ENCODE measurements at regions not wholly inside any gene's neighbourhood (a gene's known extent, or its start where the extent isn't known, plus 50 kb on each side); places are given as distances from the start of the nearest gene placed in this dataset.
A peak's percentile ranks its signal among the peaks of the same experiment; 100 is the strongest.
"Not testable (repeated sequence)": the region's sequence is repeated elsewhere in the genome, so short reads cannot be mapped to it uniquely, and the experiment has no call there.

- Histone ChIP-seq H3K36me3 (ENCODE audit: control insufficient read depth in 3 of 3, insufficient read depth in 2 of 3, low read depth in 1 of 3, low read length in 3 of 3) (no peaks in the 10 kb centered on the region), H3K27me3 (ENCODE audit: control insufficient read depth in 3 of 3, insufficient read depth in 3 of 3, low read length in 3 of 3) (peaks cover 0 to 3% (median 0%) of the 10 kb centered on the region in 3 donors), H3K27ac (ENCODE audit: low read depth in 1 of 3, low read length in 2 of 3) (no peak overlapping the region), H3K4me1 (ENCODE audit: control insufficient read depth in 3 of 3, insufficient read depth in 2 of 3, low read depth in 1 of 3, low read length in 2 of 3) (no peaks in the 10 kb centered on the region), H3K9me3 (ENCODE audit: control insufficient read depth in 2 of 2, insufficient read depth in 1 of 2, low read depth in 1 of 2, low read length in 1 of 2) (no peaks in the 10 kb centered on the region), H3K4me3 (ENCODE audit: low read depth in 1 of 3, low read length in 3 of 3) (no peak overlapping the region)
- DNase-seq (no peak), FAIRE-seq (no peak)
- 85 to 94% (median 86%) methylated on average over 3 of the region's 3 CpGs for WGBS, 3 donors
Observed at GRCh38 chr5:143970159-143970558, 158.2 kb downstream of the HMHB1 start.

- Histone ChIP-seq H3K4me1 (ENCODE audit: control insufficient read depth in 3 of 3, insufficient read depth in 2 of 3, low read depth in 1 of 3, low read length in 2 of 3) (no peaks in the 10 kb centered on the region), H3K27ac (ENCODE audit: low read depth in 1 of 3, low read length in 2 of 3) (no peak overlapping the region), H3K9me3 (ENCODE audit: control insufficient read depth in 2 of 2, insufficient read depth in 1 of 2, low read depth in 1 of 2, low read length in 1 of 2) (no peaks in the 10 kb centered on the region), H3K27me3 (ENCODE audit: control insufficient read depth in 3 of 3, insufficient read depth in 3 of 3, low read length in 3 of 3) (peaks cover 0 to 3% (median 0%) of the 10 kb centered on the region in 3 donors), H3K4me3 (ENCODE audit: low read depth in 1 of 3, low read length in 3 of 3) (no peak overlapping the region), H3K36me3 (ENCODE audit: control insufficient read depth in 3 of 3, insufficient read depth in 2 of 3, low read depth in 1 of 3, low read length in 3 of 3) (no peaks in the 10 kb centered on the region)
- WGBS, 3 donors = 32 to 64% (median 33%) methylated on average over 2 of the region's 2 CpGs
- no peak for DNase-seq
- no peak for FAIRE-seq
Observed at GRCh38 chr5:143972068-143972467, 160.1 kb downstream of the HMHB1 start.

GRCh38 chr5:143976055-143976454 is 164.1 kb downstream of the HMHB1 start:
- WGBS, 3 donors = 89 to 91% (median 91%) methylated on average over 1 of the region's 1 CpG
- Histone ChIP-seq H3K36me3 (ENCODE audit: control insufficient read depth in 3 of 3, insufficient read depth in 2 of 3, low read depth in 1 of 3, low read length in 3 of 3) (no peaks in the 10 kb centered on the region), H3K4me1 (ENCODE audit: control insufficient read depth in 3 of 3, insufficient read depth in 2 of 3, low read depth in 1 of 3, low read length in 2 of 3) (no peaks in the 10 kb centered on the region), H3K27ac (ENCODE audit: low read depth in 1 of 3, low read length in 2 of 3) (no peak overlapping the region), H3K4me3 (ENCODE audit: low read depth in 1 of 3, low read length in 3 of 3) (no peak overlapping the region), H3K27me3 (ENCODE audit: control insufficient read depth in 3 of 3, insufficient read depth in 3 of 3, low read length in 3 of 3) (no peaks in the 10 kb centered on the region), H3K9me3 (ENCODE audit: control insufficient read depth in 2 of 2, insufficient read depth in 1 of 2, low read depth in 1 of 2, low read length in 1 of 2) (no peaks in the 10 kb centered on the region)
- DNase-seq = no peak
- no peak for FAIRE-seq

DNA sequence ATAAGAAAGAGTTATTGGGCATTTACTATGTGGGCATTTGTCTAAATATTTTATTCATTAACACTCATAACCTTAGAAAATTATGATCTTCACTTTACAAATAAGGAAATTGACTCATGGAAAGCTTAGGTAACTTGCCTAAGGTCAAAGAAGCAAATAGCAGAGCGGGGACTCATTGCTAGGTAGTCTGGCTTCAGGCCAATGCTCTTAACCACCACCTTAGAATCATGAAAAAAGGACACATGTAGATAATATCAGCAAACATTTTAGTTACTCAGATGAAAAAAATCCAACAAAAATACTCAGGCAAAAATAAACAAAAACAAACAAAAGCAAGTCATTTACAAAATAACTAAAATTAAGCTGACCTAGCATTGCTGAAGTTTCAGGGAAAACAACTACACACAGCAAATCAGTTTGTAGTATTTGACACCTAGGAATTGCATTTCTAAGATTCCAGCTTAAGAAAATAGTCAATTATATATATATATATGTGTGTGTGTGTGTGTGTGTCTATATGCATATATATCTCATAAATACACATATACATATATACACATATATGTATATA is 166.0 kb downstream of the HMHB1 start:
- DNase-seq (no peak), FAIRE-seq (no peak)
- no peaks in the 10 kb centered on the region for H3K36me3 ChIP-seq (ENCODE audit: control insufficient read depth in 3 of 3, insufficient read depth in 2 of 3, low read depth in 1 of 3, low read length in 3 of 3)
- no peaks in the 10 kb centered on the region for H3K9me3 ChIP-seq (ENCODE audit: control insufficient read depth in 2 of 2, insufficient read depth in 1 of 2, low read depth in 1 of 2, low read length in 1 of 2)
- H3K27ac ChIP-seq (ENCODE audit: low read depth in 1 of 3, low read length in 2 of 3) = no peak overlapping the region
- H3K4me1 ChIP-seq (ENCODE audit: control insufficient read depth in 3 of 3, insufficient read depth in 2 of 3, low read depth in 1 of 3, low read length in 2 of 3) = no peaks in the 10 kb centered on the region
- H3K4me3 ChIP-seq (ENCODE audit: low read depth in 1 of 3, low read length in 3 of 3) = no peak overlapping the region
- 0 to 46% (median 29%) methylated on average over 1 of the region's 1 CpG for WGBS, 3 donors
- no peaks in the 10 kb centered on the region for H3K27me3 ChIP-seq (ENCODE audit: control insufficient read depth in 3 of 3, insufficient read depth in 3 of 3, low read length in 3 of 3)

DNA sequence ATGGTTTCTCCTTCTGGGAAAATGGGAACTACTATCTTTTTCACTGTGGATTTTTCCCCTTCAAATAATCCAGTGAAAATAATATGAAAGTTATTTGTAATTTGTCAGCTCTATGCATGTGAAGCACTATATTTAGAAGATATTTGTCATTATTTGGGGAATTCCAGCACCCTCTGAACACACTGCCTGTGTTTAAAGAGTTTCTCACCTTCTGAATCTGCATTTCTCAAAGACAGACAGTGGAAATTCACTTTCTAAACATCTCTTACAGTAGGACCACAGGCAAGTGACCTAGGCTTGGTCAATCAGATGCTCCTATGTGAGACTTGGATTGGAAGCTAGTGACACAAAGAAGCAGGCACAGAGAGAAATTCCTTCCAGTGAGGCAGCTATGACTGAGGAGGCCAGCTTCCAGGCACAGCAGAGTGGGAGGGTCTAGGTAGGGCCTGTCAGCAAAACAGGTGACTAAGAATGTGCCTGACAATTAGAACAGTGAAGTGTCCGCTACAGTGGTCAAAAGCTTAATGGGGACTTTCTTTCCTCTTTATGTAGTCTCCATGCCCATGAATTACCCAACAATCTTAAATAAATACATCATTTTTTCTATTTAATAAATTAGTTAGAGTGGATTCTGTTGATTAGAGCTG is 167.2 kb downstream of the HMHB1 start:
- no peak overlapping the region for H3K27ac ChIP-seq (ENCODE audit: low read depth in 1 of 3, low read length in 2 of 3)
- FAIRE-seq (no peak), DNase-seq (no peak)
- no peaks in the 10 kb centered on the region for H3K9me3 ChIP-seq (ENCODE audit: control insufficient read depth in 2 of 2, insufficient read depth in 1 of 2, low read depth in 1 of 2, low read length in 1 of 2)
- H3K36me3 ChIP-seq (ENCODE audit: control insufficient read depth in 3 of 3, insufficient read depth in 2 of 3, low read depth in 1 of 3, low read length in 3 of 3) = no peaks in the 10 kb centered on the region
- H3K4me3 ChIP-seq (ENCODE audit: low read depth in 1 of 3, low read length in 3 of 3) = no peak overlapping the region
- H3K27me3 ChIP-seq (ENCODE audit: control insufficient read depth in 3 of 3, insufficient read depth in 3 of 3, low read length in 3 of 3) = no peaks in the 10 kb centered on the region
- H3K4me1 ChIP-seq (ENCODE audit: control insufficient read depth in 3 of 3, insufficient read depth in 2 of 3, low read depth in 1 of 3, low read length in 2 of 3) = no peaks in the 10 kb centered on the region
- WGBS, 3 donors = 44 to 94% (median 94%) methylated on average over 1 of the region's 1 CpG

DNA sequence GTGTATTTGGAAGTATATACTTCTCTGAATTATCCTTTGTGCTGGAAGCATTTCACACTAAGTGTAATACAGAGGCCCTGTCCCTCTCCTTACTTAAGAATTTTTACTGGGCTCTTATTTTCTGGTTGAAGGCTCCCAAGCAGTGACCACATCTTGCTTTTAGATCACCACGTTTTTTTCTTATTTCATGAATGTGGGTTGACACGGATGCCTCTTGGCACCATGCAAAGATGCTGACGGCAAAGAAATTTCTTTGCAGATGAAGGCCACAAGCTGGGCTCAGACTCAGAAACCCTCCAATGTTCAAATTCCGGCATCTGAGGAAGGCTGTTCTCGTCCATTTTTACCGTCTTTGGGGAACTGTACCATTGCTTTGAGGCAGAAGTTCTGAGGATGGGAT is 168.5 kb downstream of the HMHB1 start:
- FAIRE-seq = no peak
- H3K9me3 ChIP-seq (ENCODE audit: control insufficient read depth in 2 of 2, insufficient read depth in 1 of 2, low read depth in 1 of 2, low read length in 1 of 2) = no peaks in the 10 kb centered on the region
- no peak overlapping the region for H3K27ac ChIP-seq (ENCODE audit: low read depth in 1 of 3, low read length in 2 of 3)
- DNase-seq = no peak
- 88 to 92% (median 88%) methylated on average over 6 of the region's 6 CpGs for WGBS, 3 donors
- no peak overlapping the region for H3K4me3 ChIP-seq (ENCODE audit: low read depth in 1 of 3, low read length in 3 of 3)
- no peaks in the 10 kb centered on the region for H3K36me3 ChIP-seq (ENCODE audit: control insufficient read depth in 3 of 3, insufficient read depth in 2 of 3, low read depth in 1 of 3, low read length in 3 of 3)
- H3K27me3 ChIP-seq (ENCODE audit: control insufficient read depth in 3 of 3, insufficient read depth in 3 of 3, low read length in 3 of 3) = no peaks in the 10 kb centered on the region
- no peaks in the 10 kb centered on the region for H3K4me1 ChIP-seq (ENCODE audit: control insufficient read depth in 3 of 3, insufficient read depth in 2 of 3, low read depth in 1 of 3, low read length in 2 of 3)

DNA sequence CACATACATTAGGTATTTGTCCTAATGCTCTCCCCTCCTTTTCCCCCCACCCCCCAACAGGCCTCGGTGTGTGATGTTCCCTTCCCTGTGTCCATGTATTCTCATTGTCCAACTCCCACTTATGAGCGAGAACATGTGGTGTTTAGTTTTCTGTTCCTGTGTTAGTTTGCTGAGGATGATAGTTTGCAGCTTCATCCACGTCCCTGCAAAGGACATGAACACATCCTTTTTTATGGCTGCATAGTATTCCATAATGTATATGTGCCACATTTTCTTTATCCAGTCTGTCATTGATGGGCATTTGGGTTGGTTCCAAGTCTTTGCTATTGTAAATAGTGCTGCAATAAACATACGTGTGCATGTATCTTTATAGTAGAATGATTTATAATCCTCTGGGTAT is 171.0 kb downstream of the HMHB1 start:
- H3K4me1 ChIP-seq (ENCODE audit: control insufficient read depth in 3 of 3, insufficient read depth in 2 of 3, low read depth in 1 of 3, low read length in 2 of 3); H3K9me3 ChIP-seq (ENCODE audit: control insufficient read depth in 2 of 2, insufficient read depth in 1 of 2, low read depth in 1 of 2, low read length in 1 of 2); H3K4me3 ChIP-seq (ENCODE audit: low read depth in 1 of 3, low read length in 3 of 3); DNase-seq; H3K27me3 ChIP-seq (ENCODE audit: control insufficient read depth in 3 of 3, insufficient read depth in 3 of 3, low read length in 3 of 3); H3K27ac ChIP-seq (ENCODE audit: low read depth in 1 of 3, low read length in 2 of 3); FAIRE-seq; H3K36me3 ChIP-seq (ENCODE audit: control insufficient read depth in 3 of 3, insufficient read depth in 2 of 3, low read depth in 1 of 3, low read length in 3 of 3): not testable (repeated sequence)
- WGBS, 3 donors = 70 to 80% (median 73%) methylated on average over 4 of the region's 4 CpGs

GRCh38 chr5:143985832-143986515 is 174.0 kb downstream of the HMHB1 start:
- Histone ChIP-seq H3K36me3 (ENCODE audit: control insufficient read depth in 3 of 3, insufficient read depth in 2 of 3, low read depth in 1 of 3, low read length in 3 of 3) (no peaks in the 10 kb centered on the region), H3K9me3 (ENCODE audit: control insufficient read depth in 2 of 2, insufficient read depth in 1 of 2, low read depth in 1 of 2, low read length in 1 of 2) (no peaks in the 10 kb centered on the region), H3K27ac (ENCODE audit: low read depth in 1 of 3, low read length in 2 of 3) (no peak overlapping the region), H3K27me3 (ENCODE audit: control insufficient read depth in 3 of 3, insufficient read depth in 3 of 3, low read length in 3 of 3) (no peaks in the 10 kb centered on the region), H3K4me1 (ENCODE audit: control insufficient read depth in 3 of 3, insufficient read depth in 2 of 3, low read depth in 1 of 3, low read length in 2 of 3) (peaks cover 0 to 6% (median 0%) of the 10 kb centered on the region in 3 donors), H3K4me3 (ENCODE audit: low read depth in 1 of 3, low read length in 3 of 3) (no peak overlapping the region)
- 49 to 71% (median 57%) methylated on average over 2 of the region's 2 CpGs for whole genome bisulfite sequencing, 3 donors
- DNase-seq (peak; percentile 18 to 55), FAIRE-seq (no peak)
